ENCODE measurements at regions not wholly inside any gene's neighbourhood (a gene's known extent, or its start where the extent isn't known, plus 50 kb on each side); places are given as distances from the start of the nearest gene placed in this dataset.

GRCh38 chr4:156539376-156539775 is 432.2 kb downstream of the PDGFC start:
- CTCF ChIA-PET, result no interaction called here
- Mint-ChIP-seq H3K4me3 (no peak overlapping the region), H3K27me3 (no peaks in the 10 kb centered on the region), H3K4me1 (no peaks in the 10 kb centered on the region), H3K27ac (no peak overlapping the region), H3K9me3 (no peaks in the 10 kb centered on the region), H3K36me3 (ENCODE audit: low read depth) (no peaks in the 10 kb centered on the region)
- DNase-seq, result no peak
- POLR2A ChIA-PET, result no interaction called here

GRCh38 chr4:156538651-156539257 is 432.8 kb downstream of the PDGFC start:
- no peak overlapping the region for H3K4me3 Mint-ChIP-seq
- H3K36me3 Mint-ChIP-seq (ENCODE audit: low read depth), result no peaks in the 10 kb centered on the region
- H3K27me3 Mint-ChIP-seq, result no peaks in the 10 kb centered on the region
- DNase-seq, result no peak
- H3K27ac Mint-ChIP-seq, result no peak overlapping the region
- no peaks in the 10 kb centered on the region for H3K4me1 Mint-ChIP-seq
- H3K9me3 Mint-ChIP-seq, result no peaks in the 10 kb centered on the region
- ChIA-PET POLR2A (no interaction called here), CTCF (no interaction called here)

GRCh38 chr4:156538210-156538609 is 433.4 kb downstream of the PDGFC start:
- H3K27me3 Mint-ChIP-seq, result no peaks in the 10 kb centered on the region
- no peaks in the 10 kb centered on the region for H3K9me3 Mint-ChIP-seq
- ChIA-PET POLR2A (no interaction called here), CTCF (no interaction called here)
- no peak overlapping the region for H3K4me3 Mint-ChIP-seq
- no peak for DNase-seq
- no peaks in the 10 kb centered on the region for H3K4me1 Mint-ChIP-seq
- no peaks in the 10 kb centered on the region for H3K36me3 Mint-ChIP-seq (ENCODE audit: low read depth)
- H3K27ac Mint-ChIP-seq, result no peak overlapping the region

GRCh38 chr4:156537286-156537685 is 434.3 kb downstream of the PDGFC start:
- ChIA-PET CTCF (interaction anchor here (1.3 kb wide), 1 partner anchor 9 kb away, joined by 3 read pairs; no protein-coding TSS in a partner anchor), POLR2A (no interaction called here)

GRCh38 chr4:156536661-156537060 is 434.9 kb downstream of the PDGFC start:
- Mint-ChIP-seq H3K36me3 (ENCODE audit: low read depth) (no peaks in the 10 kb centered on the region), H3K27me3 (no peaks in the 10 kb centered on the region), H3K9me3 (no peaks in the 10 kb centered on the region), H3K4me1 (no peaks in the 10 kb centered on the region), H3K4me3 (no peak overlapping the region), H3K27ac (no peak overlapping the region)
- DNase-seq, result no peak
- CTCF ChIA-PET, result interaction anchor here (1.3 kb wide), 1 partner anchor 9 kb away, joined by 3 read pairs; no protein-coding TSS in a partner anchor
- POLR2A ChIA-PET, result no interaction called here

More at GRCh38 chr4:156537286-156537685, 434.3 kb downstream of the PDGFC start:
- H3K4me3 Mint-ChIP-seq, result no peak overlapping the region
- no peak overlapping the region for H3K27ac Mint-ChIP-seq
- no peaks in the 10 kb centered on the region for H3K27me3 Mint-ChIP-seq
- no peaks in the 10 kb centered on the region for H3K36me3 Mint-ChIP-seq (ENCODE audit: low read depth)
- no peaks in the 10 kb centered on the region for H3K9me3 Mint-ChIP-seq
- DNase-seq, result no peak
- H3K4me1 Mint-ChIP-seq, result no peaks in the 10 kb centered on the region

GRCh38 chr4:156534205-156534604 is 437.4 kb downstream of the PDGFC start:
- CTCF ChIA-PET, result interaction anchor here (2.2 kb wide), 1 partner anchor 13 kb away, joined by 4 read pairs; no protein-coding TSS in a partner anchor
- Mint-ChIP-seq H3K27me3 (no peaks in the 10 kb centered on the region), H3K27ac (no peak overlapping the region), H3K4me3 (no peak overlapping the region), H3K9me3 (no peaks in the 10 kb centered on the region), H3K36me3 (ENCODE audit: low read depth) (no peaks in the 10 kb centered on the region), H3K4me1 (no peaks in the 10 kb centered on the region)
- POLR2A ChIA-PET, result no interaction called here
- DNase-seq, result no peak

- Mint-ChIP-seq H3K4me3 (no peak overlapping the region), H3K27me3 (no peaks in the 10 kb centered on the region), H3K27ac (no peak overlapping the region), H3K36me3 (ENCODE audit: low read depth) (no peaks in the 10 kb centered on the region), H3K4me1 (no peaks in the 10 kb centered on the region), H3K9me3 (no peaks in the 10 kb centered on the region)
- ChIA-PET CTCF (no interaction called here), POLR2A (no interaction called here)
- no peak for DNase-seq
Observed at GRCh38 chr4:156528216-156528615, 443.4 kb downstream of the PDGFC start.

- CTCF ChIA-PET, result no interaction called here
- no peak overlapping the region for H3K27ac Mint-ChIP-seq
- no peak overlapping the region for H3K4me3 Mint-ChIP-seq
- H3K9me3 Mint-ChIP-seq, result no peaks in the 10 kb centered on the region
- H3K36me3 Mint-ChIP-seq (ENCODE audit: low read depth), result no peaks in the 10 kb centered on the region
- H3K27me3 Mint-ChIP-seq, result no peaks in the 10 kb centered on the region
- POLR2A ChIA-PET, result no interaction called here
- H3K4me1 Mint-ChIP-seq, result no peaks in the 10 kb centered on the region
- no peak for DNase-seq
Observed at GRCh38 chr4:156527237-156527993, 444.2 kb downstream of the PDGFC start.

GRCh38 chr4:156523991-156524390 is 447.6 kb downstream of the PDGFC start:
- Mint-ChIP-seq H3K4me1 (no peaks in the 10 kb centered on the region), H3K4me3 (no peak overlapping the region), H3K27ac (no peak overlapping the region), H3K36me3 (ENCODE audit: low read depth) (no peaks in the 10 kb centered on the region), H3K9me3 (no peaks in the 10 kb centered on the region), H3K27me3 (no peaks in the 10 kb centered on the region)
- no peak for DNase-seq
- ChIA-PET POLR2A (no interaction called here), CTCF (no interaction called here)

- H3K27ac Mint-ChIP-seq, result no peak overlapping the region
- H3K4me1 Mint-ChIP-seq, result no peaks in the 10 kb centered on the region
- no peaks in the 10 kb centered on the region for H3K9me3 Mint-ChIP-seq
Observed at GRCh38 chr4:156523492-156523891, 448.1 kb downstream of the PDGFC start.

GRCh38 chr4:156521631-156522030 is 450.0 kb downstream of the PDGFC start:
- H3K4me1 Mint-ChIP-seq, result no peaks in the 10 kb centered on the region
- H3K27ac Mint-ChIP-seq, result no peak overlapping the region
- H3K9me3 Mint-ChIP-seq, result no peaks in the 10 kb centered on the region
- H3K4me3 Mint-ChIP-seq, result no peak overlapping the region
- DNase-seq, result no peak
- ChIA-PET POLR2A (no interaction called here), CTCF (no interaction called here)
- no peaks in the 10 kb centered on the region for H3K27me3 Mint-ChIP-seq
- no peaks in the 10 kb centered on the region for H3K36me3 Mint-ChIP-seq (ENCODE audit: low read depth)

More at GRCh38 chr4:156523492-156523891, 448.1 kb downstream of the PDGFC start:
- ChIA-PET POLR2A (no interaction called here), CTCF (no interaction called here)
- DNase-seq, result no peak
- H3K36me3 Mint-ChIP-seq (ENCODE audit: low read depth), result no peaks in the 10 kb centered on the region
- H3K4me3 Mint-ChIP-seq, result no peak overlapping the region
- no peaks in the 10 kb centered on the region for H3K27me3 Mint-ChIP-seq

GRCh38 chr4:156517956-156518355 is 453.6 kb downstream of the PDGFC start:
- no peaks in the 10 kb centered on the region for H3K4me1 Mint-ChIP-seq
- DNase-seq, result no peak
- no peaks in the 10 kb centered on the region for H3K36me3 Mint-ChIP-seq (ENCODE audit: low read depth)
- no peaks in the 10 kb centered on the region for H3K9me3 Mint-ChIP-seq
- no peaks in the 10 kb centered on the region for H3K27me3 Mint-ChIP-seq
- ChIA-PET CTCF (no interaction called here), POLR2A (no interaction called here)
- no peak overlapping the region for H3K27ac Mint-ChIP-seq
- no peak overlapping the region for H3K4me3 Mint-ChIP-seq

GRCh38 chr4:156517546-156517945 is 454.1 kb downstream of the PDGFC start:
- Mint-ChIP-seq H3K4me3 (no peak overlapping the region), H3K4me1 (no peaks in the 10 kb centered on the region), H3K27ac (no peak overlapping the region), H3K27me3 (no peaks in the 10 kb centered on the region), H3K36me3 (ENCODE audit: low read depth) (no peaks in the 10 kb centered on the region), H3K9me3 (no peaks in the 10 kb centered on the region)
- ChIA-PET POLR2A (no interaction called here), CTCF (no interaction called here)
- DNase-seq, result no peak

- H3K27me3 Mint-ChIP-seq, result no peaks in the 10 kb centered on the region
- no peaks in the 10 kb centered on the region for H3K4me1 Mint-ChIP-seq
- no peaks in the 10 kb centered on the region for H3K36me3 Mint-ChIP-seq (ENCODE audit: low read depth)
- H3K27ac Mint-ChIP-seq, result no peak overlapping the region
- H3K9me3 Mint-ChIP-seq, result no peaks in the 10 kb centered on the region
- ChIA-PET CTCF (no interaction called here), POLR2A (no interaction called here)
- DNase-seq, result no peak
- H3K4me3 Mint-ChIP-seq, result no peak overlapping the region
Observed at GRCh38 chr4:156516698-156517097, 454.9 kb downstream of the PDGFC start.

Measured in activated CD4-positive, alpha-beta T cell treated with anti-CD3 and anti-CD28 coated beads, Interleukin-2, amount 10 ng/mL, durations not matched to agents 7 days and 5 days (primary cell).